MM.1S (cell line): ENCODE measurements at regions not wholly inside any gene's neighbourhood (a gene's known extent, or its start where the extent isn't known, plus 50 kb on each side); places are given as distances from the start of the nearest gene placed in this dataset.

Experiments
- EZH2 ChIP-seq: fragments of 300-600 bp; sonication (generic); optimal IDR thresholded peaks from 2 replicates; pipeline ENCODE3; 2017; ENCODE audit warnings: low read depth, mild to moderate bottlenecking, antibody characterized with exemption, low read length, mixed read lengths
- TF ChIP-seq, protein P1 (sequence below): fragments of 300-600 bp; sonication (generic); IDR thresholded peaks from 2 replicates; pipeline ENCODE4 v1.5.1; 2016; ENCODE audit warnings: antibody characterized with exemption, low read length, mixed read lengths

DNA sequence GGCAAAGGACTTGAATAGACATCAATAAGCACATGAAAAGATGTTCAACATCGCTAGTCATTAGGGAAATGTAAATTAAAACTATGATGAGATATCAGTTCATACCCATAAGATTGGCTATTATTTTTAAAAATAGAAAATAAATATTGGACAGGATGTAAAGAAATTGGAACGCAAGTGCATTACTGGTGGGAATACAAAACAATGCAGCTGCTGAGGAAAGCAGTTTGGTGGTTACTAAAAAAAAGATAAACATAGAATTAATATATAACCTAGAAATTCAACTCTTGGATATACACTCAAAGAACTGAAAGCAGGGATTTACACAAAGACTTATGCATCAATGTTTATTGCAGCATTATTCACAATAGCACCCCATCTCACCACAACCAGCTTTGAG, 174.5 kb upstream of the NDUFV2 start:
- TF ChIP-seq, protein P1, sequence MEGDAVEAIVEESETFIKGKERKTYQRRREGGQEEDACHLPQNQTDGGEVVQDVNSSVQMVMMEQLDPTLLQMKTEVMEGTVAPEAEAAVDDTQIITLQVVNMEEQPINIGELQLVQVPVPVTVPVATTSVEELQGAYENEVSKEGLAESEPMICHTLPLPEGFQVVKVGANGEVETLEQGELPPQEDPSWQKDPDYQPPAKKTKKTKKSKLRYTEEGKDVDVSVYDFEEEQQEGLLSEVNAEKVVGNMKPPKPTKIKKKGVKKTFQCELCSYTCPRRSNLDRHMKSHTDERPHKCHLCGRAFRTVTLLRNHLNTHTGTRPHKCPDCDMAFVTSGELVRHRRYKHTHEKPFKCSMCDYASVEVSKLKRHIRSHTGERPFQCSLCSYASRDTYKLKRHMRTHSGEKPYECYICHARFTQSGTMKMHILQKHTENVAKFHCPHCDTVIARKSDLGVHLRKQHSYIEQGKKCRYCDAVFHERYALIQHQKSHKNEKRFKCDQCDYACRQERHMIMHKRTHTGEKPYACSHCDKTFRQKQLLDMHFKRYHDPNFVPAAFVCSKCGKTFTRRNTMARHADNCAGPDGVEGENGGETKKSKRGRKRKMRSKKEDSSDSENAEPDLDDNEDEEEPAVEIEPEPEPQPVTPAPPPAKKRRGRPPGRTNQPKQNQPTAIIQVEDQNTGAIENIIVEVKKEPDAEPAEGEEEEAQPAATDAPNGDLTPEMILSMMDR: no peak
- TF ChIP-seq EZH2: no peak
